ENCODE measurements at regions not wholly inside any gene's neighbourhood (a gene's known extent, or its start where the extent isn't known, plus 50 kb on each side); places are given as distances from the start of the nearest gene placed in this dataset.

DNA sequence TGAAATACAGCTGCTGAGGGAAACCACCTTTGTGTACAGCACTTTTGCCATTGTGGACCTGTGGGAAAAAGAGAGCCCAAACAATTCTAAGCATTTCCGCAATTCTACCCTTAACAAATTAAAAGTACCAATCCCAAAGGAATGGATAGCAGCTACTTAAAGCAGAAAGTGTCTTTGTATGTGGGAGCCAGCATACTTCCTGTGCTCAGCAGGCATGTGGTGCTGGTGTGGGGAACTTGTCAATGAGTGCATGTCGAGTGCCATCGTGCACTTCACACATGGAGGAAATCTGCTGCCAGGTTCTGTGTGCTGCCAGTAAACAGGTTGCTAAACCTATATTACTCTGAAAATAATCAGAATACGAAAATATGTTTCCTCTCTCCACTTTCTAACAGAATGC is 399.0 kb downstream of the LRRC70 start:
- no peak for TF ChIP-seq CTCF (IDR thresholded peaks at IDR 0.05 in 2 of 3, conservative IDR thresholded peaks at IDR 0.05 in 1 of 3; ENCODE audit: control insufficient read depth in 2 of 3, extremely low read depth in 1 of 3, insufficient read depth in 1 of 3, low read depth in 3 of 3, low read length in 3 of 3)
- no peak for TF ChIP-seq NFYB (IDR thresholded peaks at IDR 0.05; ENCODE audit: insufficient read depth, low read depth, low read length)
- TF ChIP-seq SPI1 (IDR thresholded peaks at IDR 0.05; ENCODE audit: borderline replicate concordance, insufficient read depth, low read depth, low read length) = no peak
- no peak for TF ChIP-seq SMC3 (IDR thresholded peaks at IDR 0.05; ENCODE audit: borderline replicate concordance, low read length)
- no peak for TF ChIP-seq MXI1 (IDR thresholded peaks at IDR 0.05; ENCODE audit: low read depth, low read length)
- TF ChIP-seq, protein P1, sequence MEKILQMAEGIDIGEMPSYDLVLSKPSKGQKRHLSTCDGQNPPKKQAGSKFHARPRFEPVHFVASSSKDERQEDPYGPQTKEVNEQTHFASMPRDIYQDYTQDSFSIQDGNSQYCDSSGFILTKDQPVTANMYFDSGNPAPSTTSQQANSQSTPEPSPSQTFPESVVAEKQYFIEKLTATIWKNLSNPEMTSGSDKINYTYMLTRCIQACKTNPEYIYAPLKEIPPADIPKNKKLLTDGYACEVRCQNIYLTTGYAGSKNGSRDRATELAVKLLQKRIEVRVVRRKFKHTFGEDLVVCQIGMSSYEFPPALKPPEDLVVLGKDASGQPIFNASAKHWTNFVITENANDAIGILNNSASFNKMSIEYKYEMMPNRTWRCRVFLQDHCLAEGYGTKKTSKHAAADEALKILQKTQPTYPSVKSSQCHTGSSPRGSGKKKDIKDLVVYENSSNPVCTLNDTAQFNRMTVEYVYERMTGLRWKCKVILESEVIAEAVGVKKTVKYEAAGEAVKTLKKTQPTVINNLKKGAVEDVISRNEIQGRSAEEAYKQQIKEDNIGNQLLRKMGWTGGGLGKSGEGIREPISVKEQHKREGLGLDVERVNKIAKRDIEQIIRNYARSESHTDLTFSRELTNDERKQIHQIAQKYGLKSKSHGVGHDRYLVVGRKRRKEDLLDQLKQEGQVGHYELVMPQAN (conservative IDR thresholded peaks at IDR 0.05) = no peak
- no peak for TF ChIP-seq RCOR1 (conservative IDR thresholded peaks at IDR 0.05; ENCODE audit: low read depth, low read length)

All from GM12878 (cell line).